Activated T-cell treated with anti-CD3 and anti-CD28 coated beads, Interleukin-2, amount 50 U/mL, for 4 hours (primary cell): ENCODE measurements at regions not wholly inside any gene's neighbourhood (a gene's known extent, or its start where the extent isn't known, plus 50 kb on each side); places are given as distances from the start of the nearest gene placed in this dataset.

Experiments used
- ATAC-seq, 2 donors: fragments of 200-7000 bp; cut with Tn5 transposase; one replicate each; pipeline ENCODE4 v1.10.0; 2021
- DNase-seq: peaks from one replicate; pipeline ENCODE4 v3.0.0-alpha.2; 2020
- H3K27me3 Mint-ChIP-seq: one replicate; pipeline ENCODE4 v1.8.0; 2021; ENCODE audit warnings: low read depth, mixed read lengths
- H3K36me3 Mint-ChIP-seq: one replicate; pipeline ENCODE4 v1.8.0; 2022; ENCODE audit warnings: mixed read lengths; ENCODE audit not compliant: insufficient read depth
- H3K4me1 Mint-ChIP-seq: one replicate; pipeline ENCODE4 v1.8.0; 2021; ENCODE audit warnings: low read depth, mixed read lengths
- H3K4me3 Mint-ChIP-seq: one replicate; pipeline ENCODE4 v1.8.0; 2021; ENCODE audit warnings: mild to moderate bottlenecking, moderate library complexity, mixed read lengths
- H3K9me3 Mint-ChIP-seq: one replicate; pipeline ENCODE4 v1.8.0; 2021; ENCODE audit warnings: mixed read lengths

- no peaks in the 10 kb centered on the region for H3K4me1 Mint-ChIP-seq
- DNase-seq = no peak
- no peak for ATAC-seq
- H3K27me3 Mint-ChIP-seq = peaks cover 2% of the 10 kb centered on the region
- H3K36me3 Mint-ChIP-seq = no peaks in the 10 kb centered on the region
- no peak overlapping the region for H3K4me3 Mint-ChIP-seq
- peaks cover 9% of the 10 kb centered on the region for H3K9me3 Mint-ChIP-seq
Observed at GRCh38 chr6:24026050-24026449, 100.0 kb upstream of the NRSN1 start.

- no peaks in the 10 kb centered on the region for H3K4me1 Mint-ChIP-seq
- DNase-seq (no peak), ATAC-seq (no peak)
- H3K4me3 Mint-ChIP-seq = no peak overlapping the region
- H3K27me3 Mint-ChIP-seq = no peaks in the 10 kb centered on the region
- peaks cover 9% of the 10 kb centered on the region for H3K9me3 Mint-ChIP-seq
- no peaks in the 10 kb centered on the region for H3K36me3 Mint-ChIP-seq
Observed at GRCh38 chr6:24031496-24031895, 94.5 kb upstream of the NRSN1 start.

- Mint-ChIP-seq H3K27me3 (no peaks in the 10 kb centered on the region), H3K4me3 (no peak overlapping the region), H3K36me3 (no peaks in the 10 kb centered on the region), H3K9me3 (peaks cover 10% of the 10 kb centered on the region), H3K4me1 (no peaks in the 10 kb centered on the region)
- DNase-seq = no peak
- ATAC-seq = no peak
Observed at GRCh38 chr6:24032896-24033688, 92.9 kb upstream of the NRSN1 start.

DNA sequence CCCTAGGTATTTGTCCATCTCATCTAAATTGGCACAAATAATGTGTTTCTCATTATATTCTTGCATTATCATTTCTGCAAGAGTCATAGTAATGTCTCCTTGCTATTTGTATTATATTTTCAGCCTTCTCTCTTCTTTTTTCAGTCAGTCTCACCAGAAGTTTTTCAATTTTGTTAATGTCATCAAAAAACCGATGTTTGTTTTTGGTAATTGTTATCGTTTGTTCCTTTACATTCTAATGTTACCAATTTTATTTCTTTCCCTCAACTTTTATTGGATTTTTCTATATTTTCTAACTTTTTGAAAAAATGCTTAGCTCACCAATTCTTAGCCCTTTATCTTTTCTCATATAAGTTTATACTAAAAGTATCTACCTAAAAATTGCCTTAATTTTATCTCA is 82.2 kb upstream of the NRSN1 start:
- DNase-seq = no peak
- Mint-ChIP-seq H3K4me1 (no peaks in the 10 kb centered on the region), H3K4me3 (no peak overlapping the region), H3K9me3 (peaks cover 13% of the 10 kb centered on the region), H3K27me3 (peaks cover 3% of the 10 kb centered on the region), H3K36me3 (no peaks in the 10 kb centered on the region)
- ATAC-seq = no peak

DNA sequence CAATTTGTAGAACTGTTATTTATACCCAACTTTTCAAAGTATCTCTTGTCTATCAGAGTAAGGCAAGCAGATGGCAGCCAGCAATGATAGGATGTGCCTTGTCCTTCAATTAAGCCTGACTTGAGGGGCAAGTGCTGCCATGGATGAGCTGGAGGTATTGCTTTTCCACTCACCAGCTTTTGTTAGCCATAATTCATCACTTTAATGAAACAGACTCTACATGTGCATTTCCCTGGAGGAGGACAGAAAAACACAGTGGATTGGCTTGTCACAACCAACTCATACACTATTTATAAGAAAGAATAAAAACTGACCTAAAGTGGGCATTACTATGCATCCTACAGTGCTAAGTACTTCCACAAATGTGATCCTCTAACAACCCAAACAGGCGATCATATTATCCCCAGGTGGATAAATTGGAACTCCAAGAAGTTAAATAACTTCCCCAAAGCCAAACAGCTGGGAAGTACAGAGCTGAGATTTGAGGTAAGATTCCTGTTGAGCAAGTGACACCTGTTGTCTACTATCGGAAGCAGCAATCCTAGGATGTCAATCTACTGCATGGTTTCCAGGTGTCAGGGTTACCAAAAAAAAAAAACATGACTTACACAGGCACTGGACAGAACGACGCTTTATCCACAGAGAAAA is 73.9 kb upstream of the NRSN1 start:
- no peak for ATAC-seq

GRCh38 chr6:24052590-24052961 is 73.4 kb upstream of the NRSN1 start:
- Mint-ChIP-seq H3K9me3 (no peaks in the 10 kb centered on the region), H3K36me3 (no peaks in the 10 kb centered on the region), H3K4me3 (no peak overlapping the region), H3K27me3 (no peaks in the 10 kb centered on the region), H3K4me1 (no peaks in the 10 kb centered on the region)
- no peak for ATAC-seq
- DNase-seq = no peak

More for the DNA sequence above, 73.9 kb upstream of the NRSN1 start:
- Mint-ChIP-seq H3K9me3 (no peaks in the 10 kb centered on the region), H3K36me3 (no peaks in the 10 kb centered on the region), H3K27me3 (no peaks in the 10 kb centered on the region), H3K4me3 (no peak overlapping the region), H3K4me1 (no peaks in the 10 kb centered on the region)
- DNase-seq = no peak

DNA sequence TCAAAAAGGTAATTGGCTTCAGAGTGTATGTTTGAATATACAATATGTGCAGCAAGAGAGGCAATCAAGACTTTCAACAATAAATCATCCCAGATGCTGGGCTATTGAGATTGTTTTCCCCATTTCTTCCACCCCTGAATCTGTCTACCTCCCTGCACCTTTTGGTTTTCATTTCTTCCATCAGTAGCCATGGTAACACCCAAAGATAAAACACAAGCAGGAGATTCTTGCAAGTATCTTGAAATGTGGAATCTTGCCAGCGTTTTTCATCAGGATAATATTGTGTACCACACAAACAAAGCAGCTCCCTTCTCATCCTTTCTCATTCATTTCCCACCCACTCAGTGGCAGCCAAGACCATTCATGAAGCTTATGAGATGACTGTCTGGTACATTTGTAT is 73.0 kb upstream of the NRSN1 start:
- no peak for ATAC-seq
- Mint-ChIP-seq H3K4me3 (no peak overlapping the region), H3K27me3 (no peaks in the 10 kb centered on the region), H3K36me3 (no peaks in the 10 kb centered on the region), H3K4me1 (no peaks in the 10 kb centered on the region), H3K9me3 (no peaks in the 10 kb centered on the region)
- no peak for DNase-seq

GRCh38 chr6:24054388-24054787 is 71.6 kb upstream of the NRSN1 start:
- Mint-ChIP-seq H3K27me3 (no peaks in the 10 kb centered on the region), H3K4me1 (no peaks in the 10 kb centered on the region), H3K4me3 (no peak overlapping the region), H3K9me3 (no peaks in the 10 kb centered on the region), H3K36me3 (no peaks in the 10 kb centered on the region)
- DNase-seq (no peak), ATAC-seq (no peak)

DNA sequence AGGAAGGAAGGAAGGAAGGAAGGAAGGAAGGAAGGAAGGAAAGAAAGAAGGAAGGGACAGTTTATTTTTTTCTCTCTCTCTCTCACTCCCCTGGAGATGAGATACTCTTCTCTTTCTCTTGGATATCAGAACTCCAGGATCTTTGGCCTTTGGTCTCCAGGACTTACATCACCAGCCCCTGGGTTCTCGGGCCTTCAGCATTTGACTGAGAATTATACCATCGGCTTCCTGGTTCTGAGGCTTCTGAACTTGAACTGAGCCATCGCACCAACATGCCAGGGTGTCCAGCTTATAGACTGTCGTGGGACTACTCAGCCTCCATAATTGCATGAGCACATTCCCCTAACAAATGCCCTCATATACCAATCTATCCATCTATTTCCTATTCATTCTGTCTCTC is 69.4 kb upstream of the NRSN1 start:
- Mint-ChIP-seq H3K27me3 (no peaks in the 10 kb centered on the region), H3K9me3 (no peaks in the 10 kb centered on the region), H3K36me3 (no peaks in the 10 kb centered on the region), H3K4me3 (no peak overlapping the region), H3K4me1 (no peaks in the 10 kb centered on the region)
- DNase-seq (no peak), ATAC-seq (no peak)

DNA sequence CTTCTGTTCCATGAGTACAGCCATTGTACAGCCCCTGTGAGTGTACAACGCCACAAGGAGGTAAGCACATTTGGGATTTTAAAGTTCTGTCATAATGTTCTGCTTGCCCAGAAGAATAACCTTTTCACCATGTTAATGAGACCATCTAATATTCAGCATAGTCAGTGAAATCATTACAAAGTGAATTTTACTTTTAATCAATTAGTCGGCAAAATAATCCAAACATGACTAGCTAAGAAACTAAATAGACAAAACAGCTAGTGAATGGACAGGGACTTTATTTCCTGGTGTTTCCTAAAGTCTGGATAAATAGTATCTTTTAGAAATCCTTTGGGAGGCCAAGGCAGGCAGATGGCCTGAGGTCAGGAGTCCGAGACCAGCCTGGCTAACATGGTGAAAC is 69.0 kb upstream of the NRSN1 start:
- Mint-ChIP-seq H3K4me3 (no peak overlapping the region), H3K27me3 (no peaks in the 10 kb centered on the region), H3K9me3 (no peaks in the 10 kb centered on the region), H3K4me1 (no peaks in the 10 kb centered on the region), H3K36me3 (no peaks in the 10 kb centered on the region)
- DNase-seq (no peak), ATAC-seq (no peak)

- no peak overlapping the region for H3K4me3 Mint-ChIP-seq
- ATAC-seq (no peak), DNase-seq (no peak)
- peaks cover 6% of the 10 kb centered on the region for H3K27me3 Mint-ChIP-seq
- no peaks in the 10 kb centered on the region for H3K4me1 Mint-ChIP-seq
- peaks cover 5% of the 10 kb centered on the region for H3K9me3 Mint-ChIP-seq
- H3K36me3 Mint-ChIP-seq = no peaks in the 10 kb centered on the region
Observed at GRCh38 chr6:24060982-24061754, 64.8 kb upstream of the NRSN1 start.

DNA sequence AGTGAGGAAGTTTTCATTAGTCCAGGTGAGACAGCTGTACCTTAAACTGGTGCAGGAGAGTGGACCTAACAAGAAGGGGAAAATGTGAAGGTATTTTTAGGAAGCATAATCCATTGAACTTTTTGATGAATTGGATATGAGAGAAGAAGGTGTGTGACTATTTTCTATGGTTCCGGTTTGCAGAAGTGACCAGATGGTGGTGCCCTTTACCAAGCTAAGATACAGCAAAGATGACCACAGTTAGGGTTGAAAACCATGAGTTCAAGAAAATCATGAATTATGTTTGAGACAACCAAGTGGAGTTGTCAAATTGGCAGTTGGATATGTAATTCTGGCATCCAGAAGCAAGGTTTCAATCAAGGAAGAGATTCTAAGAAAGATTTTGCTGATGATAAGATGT is 61.9 kb upstream of the NRSN1 start:
- Mint-ChIP-seq H3K4me1 (no peaks in the 10 kb centered on the region), H3K9me3 (peaks cover 5% of the 10 kb centered on the region), H3K27me3 (peaks cover 6% of the 10 kb centered on the region), H3K4me3 (no peak overlapping the region), H3K36me3 (no peaks in the 10 kb centered on the region)
- no peak for DNase-seq
- no peak for ATAC-seq

DNA sequence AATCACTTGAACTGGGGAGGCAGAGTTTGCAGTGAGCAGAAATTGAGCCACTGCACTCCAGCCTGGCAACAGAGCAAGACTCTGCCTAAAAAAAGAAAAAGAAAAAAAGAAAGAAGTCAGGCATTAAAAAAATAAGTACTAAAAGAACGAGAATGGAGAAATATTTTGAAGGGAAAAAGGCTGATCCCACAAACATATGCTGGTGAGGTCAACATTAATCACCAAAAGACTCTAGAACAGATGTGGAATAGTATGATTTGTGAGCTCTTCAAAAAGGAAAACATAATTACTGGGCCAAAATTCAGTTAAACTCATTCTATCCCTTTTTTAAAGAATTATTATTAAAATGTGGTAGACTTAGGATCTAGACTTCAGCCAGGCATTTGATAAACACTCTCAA is 61.2 kb upstream of the NRSN1 start:
- peaks cover 6% of the 10 kb centered on the region for H3K27me3 Mint-ChIP-seq
- ATAC-seq (no peak), DNase-seq (no peak)
- no peak overlapping the region for H3K4me3 Mint-ChIP-seq
- H3K4me1 Mint-ChIP-seq = no peaks in the 10 kb centered on the region
- H3K36me3 Mint-ChIP-seq = no peaks in the 10 kb centered on the region
- peaks cover 5% of the 10 kb centered on the region for H3K9me3 Mint-ChIP-seq

GRCh38 chr6:24069526-24069925 is 56.5 kb upstream of the NRSN1 start:
- no peaks in the 10 kb centered on the region for H3K36me3 Mint-ChIP-seq
- DNase-seq = no peak
- no peaks in the 10 kb centered on the region for H3K9me3 Mint-ChIP-seq
- ATAC-seq = no peak
- H3K27me3 Mint-ChIP-seq = no peaks in the 10 kb centered on the region
- no peaks in the 10 kb centered on the region for H3K4me1 Mint-ChIP-seq
- no peak overlapping the region for H3K4me3 Mint-ChIP-seq
